ENCODE measurements at regions not wholly inside any gene's neighbourhood (a gene's known extent, or its start where the extent isn't known, plus 50 kb on each side); places are given as distances from the start of the nearest gene placed in this dataset.

DNA sequence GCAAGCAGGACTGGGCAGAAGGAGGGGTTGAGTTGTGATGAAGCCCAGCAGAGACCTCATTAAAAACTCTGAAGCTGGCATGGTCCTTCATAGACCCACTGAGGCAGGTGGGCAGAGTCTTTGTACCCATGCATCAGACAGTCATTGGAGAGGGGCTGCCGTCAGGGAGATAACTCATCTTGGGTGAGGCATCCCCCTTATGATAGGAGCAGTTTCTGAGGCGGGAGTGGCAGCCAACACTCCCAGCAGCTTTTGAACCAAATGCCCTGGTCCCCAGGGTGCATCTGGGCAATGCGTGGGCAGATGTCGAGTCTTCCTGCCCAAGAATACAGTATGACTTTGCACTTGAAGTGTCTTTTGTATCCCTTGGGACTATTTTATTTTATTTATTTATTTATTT lies 68.1 kb downstream of the HTR5A start:
- no peak for DNase-seq

DNA sequence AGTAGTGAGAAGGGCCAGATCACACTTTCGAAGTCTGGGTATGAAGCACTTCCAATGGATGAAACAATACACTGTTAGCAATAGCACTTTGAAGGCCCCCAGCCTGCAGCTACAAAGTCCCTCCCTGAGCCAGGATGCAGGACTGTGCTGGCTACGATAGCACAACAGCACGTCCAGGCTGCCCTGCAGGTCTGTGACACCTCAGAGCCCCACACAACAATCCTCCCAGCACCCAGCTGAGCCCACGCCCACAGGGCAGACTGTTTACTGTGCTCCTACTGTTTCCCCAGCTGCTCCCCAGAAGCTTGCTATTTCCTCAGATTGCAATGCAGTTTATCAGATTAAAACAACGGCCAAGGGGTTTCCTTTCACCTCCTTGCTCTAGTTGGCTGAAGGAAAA lies 71.4 kb downstream of the HTR5A start:
- DNase-seq: no peak

DNA sequence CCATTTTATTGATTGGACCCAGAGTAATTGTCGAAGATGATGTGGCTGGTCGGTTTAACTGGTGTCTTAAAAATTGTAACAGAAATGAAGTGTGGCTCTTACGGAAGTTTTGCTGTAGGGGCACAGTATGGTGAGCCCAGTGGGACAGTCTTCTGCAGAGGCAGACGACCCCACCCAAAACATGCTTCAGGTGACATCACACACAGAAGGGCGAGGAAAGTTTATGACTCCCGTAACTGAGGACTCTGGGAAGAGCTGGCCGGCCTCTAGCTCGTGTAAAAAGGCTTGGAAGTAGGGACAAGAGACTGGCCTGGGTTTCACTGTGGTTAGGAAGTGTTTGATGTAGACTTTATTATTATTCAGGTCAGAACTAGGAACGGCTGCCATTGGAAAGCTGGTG lies 73.3 kb downstream of the HTR5A start:
- no peak for DNase-seq

DNA sequence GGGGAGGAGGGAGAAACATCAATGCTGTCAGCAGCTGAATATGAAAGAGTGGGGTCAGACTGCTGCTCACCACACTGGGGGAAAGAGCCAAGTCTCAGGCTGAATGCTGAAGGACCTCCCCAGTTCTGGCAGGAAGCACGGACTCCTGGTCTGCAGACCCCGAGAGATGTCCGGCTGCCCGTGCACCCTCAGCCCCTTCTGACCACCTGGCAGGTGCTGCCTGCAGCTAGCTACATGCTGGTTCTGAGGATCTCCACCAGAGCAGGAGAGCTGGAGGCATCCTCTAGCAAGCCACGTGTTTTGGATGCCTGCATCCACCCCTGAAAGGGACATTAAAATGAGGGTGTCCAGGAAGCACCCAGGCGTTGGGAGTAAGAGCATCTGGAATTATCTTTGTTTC lies 74.2 kb downstream of the HTR5A start:
- DNase-seq: no peak

DNA sequence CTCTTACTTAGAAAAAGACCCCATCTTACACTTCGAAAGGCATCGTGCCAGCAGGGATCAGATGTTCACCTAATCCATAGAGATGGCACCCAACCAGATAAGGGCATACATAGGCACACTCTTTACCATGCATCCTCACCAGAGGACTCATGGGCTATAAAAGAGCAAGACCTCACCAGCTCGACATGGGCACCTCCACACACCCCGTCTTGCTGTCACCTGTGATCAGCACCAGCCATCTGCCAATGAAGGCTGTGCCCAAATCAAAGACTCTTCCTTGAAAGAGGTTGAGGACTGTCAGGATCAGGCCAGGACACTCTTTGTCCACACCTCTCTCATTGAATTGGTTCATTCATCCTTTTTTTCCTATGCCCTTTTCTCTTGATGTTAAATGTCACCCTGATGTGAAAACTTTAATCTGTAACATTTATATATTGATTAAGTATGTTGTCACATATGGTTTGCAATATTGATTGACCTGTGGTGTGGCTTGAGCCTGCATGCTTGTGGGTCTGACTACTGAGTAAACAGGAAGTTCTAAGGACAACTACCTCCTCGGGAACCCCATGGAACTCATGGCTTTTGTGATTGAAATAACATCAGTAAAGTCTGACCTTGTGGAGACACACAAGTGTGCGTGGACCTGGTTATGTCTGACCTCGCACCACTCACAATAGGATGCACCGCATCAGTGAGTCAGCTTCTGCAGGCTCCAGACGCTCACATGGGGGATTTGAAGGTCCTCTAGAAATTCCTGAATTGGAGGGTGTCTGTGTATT lies 75.5 kb downstream of the HTR5A start:
- DNase-seq: no peak

DNA sequence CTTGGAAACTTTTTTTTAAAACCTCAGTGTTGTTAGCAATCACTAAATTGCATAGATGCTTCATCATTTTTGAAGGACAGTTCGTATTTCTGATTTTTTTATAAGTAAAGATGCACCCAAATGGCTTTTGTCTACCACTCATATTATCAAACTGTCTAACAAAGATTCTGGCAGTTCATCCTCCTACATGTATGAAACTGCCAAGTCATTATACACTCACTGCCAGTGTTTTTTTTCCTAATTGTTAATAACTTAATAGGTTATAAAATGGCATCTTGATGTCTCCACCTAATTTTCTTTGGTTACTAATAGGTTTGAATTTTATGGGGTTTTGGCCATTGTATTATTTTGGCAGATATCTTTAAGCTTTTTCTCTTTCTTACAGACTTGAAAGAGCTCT lies 77.0 kb downstream of the HTR5A start:
- no peak for DNase-seq

DNA sequence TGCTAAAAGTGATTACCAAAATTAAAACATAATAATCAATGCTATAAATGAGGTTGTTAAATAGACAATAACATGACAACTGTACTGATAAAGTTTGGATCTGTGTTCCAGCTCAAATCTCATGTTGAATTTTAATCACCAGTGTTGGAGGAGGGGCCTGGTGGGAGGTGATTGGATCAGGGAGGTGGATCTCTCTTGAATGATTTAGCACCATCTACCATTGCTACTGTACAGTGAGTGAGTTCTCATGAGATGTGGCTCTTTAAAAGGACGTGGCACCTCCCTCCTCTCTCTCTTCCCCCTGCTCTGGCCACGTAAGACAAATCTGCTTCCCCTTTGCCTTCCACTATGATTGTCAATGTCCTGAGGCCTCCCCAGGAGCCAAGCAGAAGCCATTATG lies 77.5 kb downstream of the HTR5A start:
- no peak for DNase-seq

DNA sequence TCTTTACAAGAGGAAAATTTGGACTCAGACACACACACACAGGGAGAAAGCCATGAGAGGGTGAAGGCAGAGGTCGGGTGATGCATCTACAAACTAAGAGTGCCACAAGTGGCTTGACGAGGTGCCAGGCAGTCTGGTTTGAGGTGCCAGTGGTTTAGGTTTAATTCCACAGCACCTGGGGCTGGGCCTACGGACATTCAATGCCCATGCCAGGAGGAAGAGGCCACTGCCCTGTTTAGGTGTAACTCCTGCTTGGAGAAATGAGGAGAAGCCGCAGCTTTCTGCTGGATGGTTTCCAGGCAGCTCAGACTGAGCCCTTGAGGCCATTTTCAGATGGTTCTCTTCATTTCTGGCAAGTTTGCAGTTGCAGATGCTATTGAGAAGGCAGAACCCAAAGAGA lies 83.6 kb downstream of the HTR5A start:
- DNase-seq: no peak

DNA sequence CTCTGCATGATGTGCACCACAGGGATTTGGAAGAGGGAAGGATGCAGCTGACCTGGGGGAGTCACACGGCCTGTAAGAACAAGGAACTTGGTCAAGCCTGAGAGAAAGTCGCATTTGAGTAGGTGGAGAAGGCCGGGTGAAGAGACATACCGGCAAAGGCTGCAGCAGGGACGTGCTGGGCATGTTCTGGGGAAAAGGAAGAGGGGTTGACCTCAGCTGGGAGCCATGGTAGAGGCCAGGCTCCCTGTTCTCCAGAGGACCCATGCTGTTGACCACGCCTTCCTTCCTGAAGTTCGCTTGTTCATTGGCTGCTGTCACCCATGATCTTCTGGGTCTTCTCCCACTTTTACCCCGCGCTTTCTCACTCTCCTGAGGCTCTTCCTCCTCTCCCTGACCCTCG lies 84.5 kb downstream of the HTR5A start:
- no peak for DNase-seq

DNA sequence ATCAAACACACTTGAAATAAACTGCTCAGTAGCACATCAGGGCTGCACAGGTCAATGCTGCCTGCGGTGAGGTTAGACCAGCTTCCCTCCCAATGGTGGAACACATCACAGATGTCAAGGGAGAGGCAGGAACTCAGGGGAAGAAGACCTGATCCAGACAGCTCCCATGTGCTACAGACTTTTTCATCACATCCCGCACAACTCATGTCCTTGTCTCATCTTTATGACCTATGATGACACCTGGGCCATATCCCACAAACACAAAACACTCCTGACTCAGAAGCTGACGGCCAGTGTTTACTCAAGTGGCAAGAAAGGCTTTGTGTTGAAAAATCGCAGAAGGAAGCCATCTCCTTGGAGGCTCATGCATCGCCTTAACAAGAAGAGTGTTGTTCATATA lies 91.6 kb downstream of the HTR5A start:
- DNase-seq: no peak

DNA sequence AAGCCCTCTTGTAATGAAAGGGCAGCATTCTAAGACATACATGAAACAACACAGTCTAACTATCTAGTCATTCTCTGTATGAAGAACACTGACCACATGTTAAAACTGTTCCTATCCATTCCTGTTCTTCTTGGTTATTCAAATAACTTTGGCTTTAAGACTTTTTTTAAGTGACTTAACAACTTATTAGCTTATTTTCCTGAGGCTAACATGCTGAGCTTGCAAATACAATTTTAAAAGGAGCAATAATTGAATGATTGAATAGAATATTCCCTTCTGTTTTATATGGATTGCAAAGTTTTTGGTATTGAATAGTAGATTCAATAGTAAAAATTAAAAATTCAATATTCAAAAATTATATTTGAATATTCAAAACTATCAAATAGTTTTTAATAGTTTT lies 92.3 kb downstream of the HTR5A start:
- no peak for DNase-seq

DNA sequence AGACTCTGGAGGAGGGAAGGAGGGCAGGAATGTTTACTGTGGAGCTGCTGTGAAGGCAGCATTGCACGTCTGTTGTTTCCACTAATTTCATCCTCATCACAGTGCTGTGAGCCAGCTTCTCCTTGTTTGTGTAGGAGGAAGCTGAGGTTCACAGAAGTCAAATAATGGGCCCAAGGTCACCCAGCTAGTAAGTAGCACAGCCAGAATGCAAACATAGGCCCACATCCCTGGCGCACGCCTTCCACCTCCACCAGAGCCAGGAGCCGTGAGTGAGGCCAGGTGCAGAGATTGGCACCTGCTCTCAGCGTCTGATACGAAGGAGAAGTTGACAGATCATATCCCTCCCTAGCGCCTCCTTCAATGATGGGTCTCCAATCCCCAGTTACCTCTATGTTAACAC lies 93.6 kb downstream of the HTR5A start:
- no peak for DNase-seq

DNA sequence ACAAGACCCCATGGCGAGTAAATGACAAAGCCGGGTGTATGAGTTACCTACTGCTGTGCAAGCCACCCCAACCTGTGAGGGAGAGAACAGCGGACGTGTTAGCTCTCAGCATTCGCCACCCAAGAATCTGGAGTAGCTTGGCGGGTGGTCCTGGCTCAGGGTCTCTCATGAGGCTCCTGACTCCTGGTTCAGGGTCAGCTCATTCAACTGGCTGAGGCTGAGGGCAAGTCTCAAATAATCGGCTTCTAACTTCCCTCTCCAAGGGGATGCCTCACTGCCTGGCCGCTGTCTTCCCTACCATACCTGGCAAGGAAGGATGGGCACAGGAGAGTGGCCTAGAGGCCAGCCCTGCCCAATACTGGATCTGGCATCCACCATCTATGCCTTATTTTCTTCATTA lies 94.2 kb downstream of the HTR5A start:
- DNase-seq: no peak

DNA sequence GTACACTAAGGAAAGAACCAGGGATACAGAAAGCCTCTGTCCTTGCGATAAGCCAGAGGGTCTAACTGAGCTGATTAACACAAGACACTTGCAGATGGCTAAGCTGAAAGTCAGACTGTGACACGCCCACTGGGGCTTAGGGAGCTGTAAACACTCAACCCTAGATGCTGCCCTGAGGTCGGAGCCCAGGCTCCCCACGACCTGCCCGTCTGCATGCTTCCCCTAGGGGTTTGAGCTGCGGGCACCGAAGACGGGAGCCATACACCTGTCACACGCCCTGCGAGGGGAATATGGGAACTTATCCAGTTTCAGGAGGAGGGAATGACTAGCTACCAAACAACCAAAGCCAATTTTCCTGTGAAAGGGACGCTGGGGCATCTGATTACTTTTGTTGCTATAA lies 96.0 kb downstream of the HTR5A start:
- no peak for DNase-seq

DNA sequence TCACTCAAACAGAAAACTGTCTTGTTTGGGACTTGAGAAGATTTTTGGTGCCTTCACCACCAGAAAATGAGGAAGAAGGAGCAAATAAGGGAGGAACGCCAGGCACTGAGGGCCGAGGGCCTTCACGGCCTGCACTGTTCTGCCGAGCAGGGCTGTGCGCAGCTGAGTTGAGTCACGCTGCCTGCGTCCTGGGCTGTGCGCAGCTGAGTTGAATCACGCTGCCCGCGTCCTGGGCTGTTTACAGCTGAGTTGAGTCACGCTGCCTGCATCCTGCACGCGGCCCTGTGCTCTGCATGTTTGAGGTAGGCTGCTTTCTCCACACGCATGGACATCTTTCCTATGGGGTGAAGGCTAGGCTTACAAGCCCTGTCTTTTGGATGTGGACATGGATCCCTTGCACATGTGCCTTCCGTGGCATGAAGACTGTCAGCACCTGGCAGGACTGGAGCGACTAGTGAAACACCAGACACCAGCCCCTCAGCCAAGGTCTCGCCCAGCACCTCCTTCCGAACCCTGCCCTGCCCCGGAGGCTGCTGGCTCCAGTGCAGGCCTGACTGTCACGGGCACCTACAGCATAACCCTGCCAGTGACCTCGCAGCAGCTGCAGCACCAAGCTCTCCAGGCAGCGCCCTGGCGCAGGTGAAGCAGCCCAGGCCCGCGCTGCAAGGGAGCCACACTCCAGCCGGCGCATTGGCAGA lies 96.7 kb downstream of the HTR5A start:
- no peak for DNase-seq

DNA sequence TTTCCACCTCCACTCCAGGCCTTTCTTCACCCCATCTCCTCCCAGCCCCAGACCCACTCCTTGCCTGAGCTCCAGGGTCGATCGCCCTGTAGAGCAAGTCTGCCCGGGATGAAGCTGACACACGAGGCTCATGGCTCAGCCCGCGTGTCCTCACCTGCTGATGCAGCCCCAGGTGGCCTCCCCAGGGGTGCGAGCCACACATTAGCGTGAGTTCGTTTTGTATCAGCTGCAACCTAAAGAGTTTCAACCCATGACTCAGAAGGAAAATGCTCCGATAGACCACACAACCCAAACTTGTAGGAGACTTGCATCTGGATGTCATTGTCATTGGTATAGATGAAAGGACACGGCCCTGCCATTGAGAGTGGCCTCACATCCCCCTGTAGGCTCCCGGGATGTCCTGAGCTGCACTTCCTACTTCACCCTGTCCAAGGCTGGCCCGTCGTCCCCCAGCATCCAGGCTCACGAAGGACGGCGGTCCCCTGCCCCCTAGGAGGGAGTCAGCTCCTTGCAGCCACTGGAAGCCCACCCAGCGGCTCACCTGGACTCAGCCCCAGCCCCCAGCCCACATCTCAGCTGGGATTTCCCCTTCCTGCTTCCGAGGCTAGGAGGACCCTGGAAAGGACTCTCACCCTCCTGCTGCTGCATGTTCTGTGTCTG lies 97.7 kb downstream of the HTR5A start:
- DNase-seq: no peak

DNA sequence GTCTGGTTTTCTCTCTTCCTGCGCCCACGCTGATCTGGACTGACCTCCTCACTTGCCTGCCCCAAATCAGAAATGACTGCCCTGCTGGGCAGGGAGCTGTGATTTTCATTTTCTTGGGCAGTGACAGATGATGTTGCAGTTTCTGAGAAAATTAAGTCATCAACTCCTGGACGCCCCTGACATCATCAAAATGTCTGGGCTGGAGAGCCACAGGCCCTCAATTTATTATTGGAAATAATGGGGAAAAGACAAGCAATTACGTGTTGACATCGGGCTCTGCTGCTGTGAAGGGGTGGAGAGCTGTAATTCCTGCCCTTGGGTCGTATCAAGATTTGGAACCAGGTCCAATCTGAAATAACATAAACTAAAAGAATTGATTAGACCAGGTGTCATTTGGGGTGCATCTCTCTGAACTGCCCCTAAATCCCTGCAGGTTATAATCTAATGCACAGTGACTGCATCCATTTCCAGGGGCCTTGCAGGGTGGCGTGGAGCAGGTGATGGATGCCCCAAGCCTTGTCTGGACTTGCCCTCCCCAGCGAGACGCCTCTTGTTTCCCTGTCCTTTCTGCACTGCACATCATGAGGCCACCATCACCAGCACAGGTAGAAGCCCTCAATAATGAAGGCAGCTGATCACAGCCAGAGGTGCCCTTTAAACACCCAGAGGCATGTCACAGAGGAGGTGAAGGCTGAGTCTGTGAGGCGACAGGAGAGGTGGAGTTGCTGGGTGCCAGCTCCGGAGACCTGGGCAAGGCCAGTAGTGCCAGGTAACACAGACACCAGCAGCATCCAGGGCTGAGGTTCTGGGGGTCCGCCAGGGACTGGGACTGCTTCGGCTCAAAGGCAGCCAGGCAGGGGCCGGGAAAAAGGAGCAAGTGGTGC lies 98.7 kb downstream of the HTR5A start:
- no peak for DNase-seq

DNA sequence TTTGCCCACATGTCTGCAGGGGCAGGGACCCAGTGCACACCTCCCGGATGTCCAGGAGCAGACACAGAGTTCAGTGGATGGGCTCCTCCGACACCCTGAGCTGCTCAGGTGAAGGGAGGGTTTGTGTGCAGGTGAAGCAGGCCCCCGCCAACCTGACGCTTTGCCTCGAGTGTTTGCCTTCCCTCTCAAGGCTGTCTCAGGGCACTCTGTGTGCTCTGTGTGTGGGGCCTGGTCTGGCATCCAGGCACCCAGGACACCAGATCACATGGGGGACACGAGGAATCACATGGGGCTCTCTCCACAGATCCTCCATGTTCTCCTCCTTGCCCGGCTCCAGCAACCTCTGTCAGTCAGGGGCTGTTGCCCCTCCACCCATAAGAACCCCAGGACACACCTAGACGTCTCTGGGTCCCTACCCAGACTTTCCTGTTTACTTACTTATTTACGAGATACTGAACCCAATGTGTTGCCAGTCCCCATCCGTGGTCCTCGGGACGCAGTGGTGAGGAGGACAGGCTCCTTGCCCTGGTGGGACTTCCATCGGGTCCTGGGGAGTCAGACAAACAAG lies 99.5 kb downstream of the HTR5A start:
- DNase-seq: no peak

DNA sequence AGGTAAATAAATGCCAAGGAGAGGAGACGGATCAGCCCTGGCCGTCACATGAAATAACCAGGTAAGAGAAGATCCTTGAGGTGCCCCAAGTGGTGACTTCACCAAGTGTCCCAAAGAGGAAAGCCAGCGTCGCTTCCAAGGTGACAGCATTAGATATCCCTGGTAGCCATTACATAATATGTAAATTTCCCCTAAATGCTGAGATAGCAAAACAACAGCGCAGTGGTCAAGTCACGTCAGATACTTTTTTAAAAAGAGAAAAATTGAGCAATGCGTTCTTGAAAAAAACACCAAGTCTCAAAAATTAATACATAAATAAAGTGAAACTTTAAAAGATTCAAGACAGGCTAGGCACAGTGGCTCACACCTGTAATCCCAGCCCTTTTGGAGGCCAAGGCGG lies 100.2 kb downstream of the HTR5A start:
- no peak for DNase-seq

DNA sequence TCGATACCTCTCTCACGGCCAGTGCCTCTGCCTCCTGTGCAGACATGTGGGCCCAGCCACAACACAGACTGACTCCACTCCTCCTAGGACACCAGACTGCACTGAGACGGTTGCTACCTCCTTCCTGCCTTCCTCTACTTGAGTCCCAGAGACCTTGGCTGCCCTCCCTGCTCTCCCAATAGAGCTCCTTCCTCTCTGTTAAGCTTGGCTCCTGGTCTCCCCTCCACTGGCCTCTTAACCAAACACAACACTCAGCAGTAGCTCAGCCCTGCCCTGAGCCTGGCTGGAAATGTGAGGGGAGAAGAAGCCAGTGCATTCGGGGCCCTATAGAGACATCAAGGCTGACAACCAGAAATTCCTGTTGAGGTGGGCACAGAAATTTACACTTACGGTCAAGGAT lies 102.0 kb downstream of the HTR5A start:
- DNase-seq: no peak

DNA sequence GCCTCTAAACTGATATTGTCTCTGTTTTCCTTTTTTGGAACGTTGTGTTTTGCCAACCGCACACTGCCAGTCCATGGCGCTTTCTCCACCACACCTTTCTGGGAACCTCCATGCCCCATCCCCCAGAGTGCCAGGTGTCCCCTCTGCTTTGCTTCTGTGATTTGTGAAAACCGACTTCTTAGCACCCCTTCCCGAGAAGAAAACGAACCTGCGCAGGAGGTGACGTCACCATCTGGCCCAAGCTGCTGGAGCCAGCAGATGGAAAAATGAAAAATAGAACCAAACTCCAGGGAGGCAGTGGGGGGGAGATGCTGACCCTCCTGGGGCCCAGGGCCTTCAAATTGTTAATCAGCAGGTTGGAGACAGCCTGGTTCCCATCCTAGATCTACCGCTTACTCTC lies 103.8 kb downstream of the HTR5A start:
- DNase-seq: no peak

DNA sequence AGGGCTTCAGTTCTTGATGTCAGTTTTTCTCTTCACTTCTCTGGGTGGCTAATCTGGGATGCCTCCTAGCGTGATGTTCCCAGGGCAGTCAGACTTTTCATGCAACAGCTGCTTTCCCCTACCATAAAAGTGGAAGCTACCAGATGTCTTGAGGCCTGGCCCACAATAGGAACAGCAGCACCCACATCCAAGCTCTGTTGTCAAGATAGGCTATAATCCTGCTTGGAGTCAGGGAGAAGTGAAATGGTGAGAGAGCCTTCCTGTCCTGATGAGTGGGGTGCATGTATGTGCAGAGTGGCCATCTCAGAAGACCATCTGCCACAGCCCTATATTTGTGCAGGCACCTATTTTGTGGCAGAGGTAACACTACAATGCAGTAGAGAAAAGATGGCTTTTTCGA lies 108.0 kb downstream of the HTR5A start:
- DNase-seq: no peak

DNA sequence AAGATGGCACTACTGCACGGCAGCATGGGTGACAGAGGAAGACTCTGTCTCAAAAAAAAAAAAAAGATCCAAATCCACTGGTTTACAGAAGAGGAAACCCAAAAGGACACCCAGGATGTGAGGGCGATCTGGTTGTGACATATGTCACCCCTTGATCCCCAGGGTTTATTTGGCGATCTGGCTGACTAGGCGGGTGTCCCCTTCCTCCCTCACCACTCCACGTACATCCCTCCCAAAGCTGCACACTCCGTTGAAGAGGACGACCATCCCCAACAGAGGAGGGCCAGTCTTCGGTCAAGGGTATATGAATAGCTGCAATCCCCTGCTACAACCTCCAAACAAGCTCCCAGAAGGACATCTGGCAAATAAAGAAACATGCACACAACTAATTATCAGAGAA lies 111.6 kb downstream of the HTR5A start:
- DNase-seq: no peak
